BE2C (cell line): ENCODE measurements at regions not wholly inside any gene's neighbourhood (a gene's known extent, or its start where the extent isn't known, plus 50 kb on each side); places are given as distances from the start of the nearest gene placed in this dataset.
"Not testable (repeated sequence)": the region's sequence is repeated elsewhere in the genome, so short reads cannot be mapped to it uniquely, and the experiment has no call there.

Source experiments
- DNase-seq: peaks from one replicate; pipeline ENCODE4 v3.0.0-alpha.2; 2020
- H3K27me3 ChIP-seq: fragments of 250-450 bp; sonication (Bioruptor Pico); 2 replicates; pipeline ENCODE4 v1.5.1; 2020; ENCODE audit warnings: mild to moderate bottlenecking
- H3K36me3 ChIP-seq: fragments of 250-450 bp; sonication (Bioruptor Pico); 2 replicates; pipeline ENCODE4 v1.5.1; 2020; ENCODE audit warnings: mild to moderate bottlenecking
- H3K4me1 ChIP-seq: fragments of 250-450 bp; sonication (Bioruptor Pico); 2 replicates; pipeline ENCODE4 v1.5.1; 2020
- H3K4me3 ChIP-seq: 2 replicates; pipeline ENCODE4 v1.5.1; 2011; ENCODE audit warnings: low read depth, low read length
- H3K9me3 ChIP-seq: fragments of 250-450 bp; sonication (Bioruptor Pico); 2 replicates; pipeline ENCODE4 v1.5.1; 2020
- TF ChIP-seq, protein P1 (sequence below): IDR thresholded peaks from 2 replicates; pipeline ENCODE4 v1.5.1; 2012; ENCODE audit warnings: mild to moderate bottlenecking, low read depth, low read length

DNA sequence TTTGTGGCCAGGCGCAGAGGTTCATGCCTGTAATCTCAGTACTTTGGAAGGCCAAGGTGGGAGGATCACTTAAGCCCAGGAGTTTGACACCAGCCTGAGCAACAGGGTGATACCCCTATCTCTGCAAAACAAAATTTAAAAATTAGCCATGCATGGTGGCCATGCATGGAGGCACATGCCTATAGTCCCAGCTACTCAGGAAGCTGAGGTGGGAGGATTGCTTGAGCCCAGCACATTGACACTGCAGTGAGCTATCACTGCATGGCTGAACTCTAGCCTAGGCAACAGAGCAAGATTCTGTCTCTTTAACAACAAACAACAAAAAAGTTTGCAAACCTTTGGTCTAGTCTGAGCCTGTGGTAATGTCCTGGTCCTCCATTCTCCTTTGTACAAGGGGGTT is 69.2 kb upstream of the CNEP1R1 start:
- Histone ChIP-seq H3K9me3 (no peaks in the 10 kb centered on the region; the same call in 1 of the 2 replicates), H3K27me3 (no peaks in the 10 kb centered on the region), H3K4me3 (no peak overlapping the region), H3K4me1 (peaks cover 2% of the 10 kb centered on the region; the same call in 1 of the 2 replicates), H3K36me3 (no peaks in the 10 kb centered on the region)
- TF ChIP-seq, protein P1, sequence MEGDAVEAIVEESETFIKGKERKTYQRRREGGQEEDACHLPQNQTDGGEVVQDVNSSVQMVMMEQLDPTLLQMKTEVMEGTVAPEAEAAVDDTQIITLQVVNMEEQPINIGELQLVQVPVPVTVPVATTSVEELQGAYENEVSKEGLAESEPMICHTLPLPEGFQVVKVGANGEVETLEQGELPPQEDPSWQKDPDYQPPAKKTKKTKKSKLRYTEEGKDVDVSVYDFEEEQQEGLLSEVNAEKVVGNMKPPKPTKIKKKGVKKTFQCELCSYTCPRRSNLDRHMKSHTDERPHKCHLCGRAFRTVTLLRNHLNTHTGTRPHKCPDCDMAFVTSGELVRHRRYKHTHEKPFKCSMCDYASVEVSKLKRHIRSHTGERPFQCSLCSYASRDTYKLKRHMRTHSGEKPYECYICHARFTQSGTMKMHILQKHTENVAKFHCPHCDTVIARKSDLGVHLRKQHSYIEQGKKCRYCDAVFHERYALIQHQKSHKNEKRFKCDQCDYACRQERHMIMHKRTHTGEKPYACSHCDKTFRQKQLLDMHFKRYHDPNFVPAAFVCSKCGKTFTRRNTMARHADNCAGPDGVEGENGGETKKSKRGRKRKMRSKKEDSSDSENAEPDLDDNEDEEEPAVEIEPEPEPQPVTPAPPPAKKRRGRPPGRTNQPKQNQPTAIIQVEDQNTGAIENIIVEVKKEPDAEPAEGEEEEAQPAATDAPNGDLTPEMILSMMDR, result no peak
- no peak for DNase-seq

DNA sequence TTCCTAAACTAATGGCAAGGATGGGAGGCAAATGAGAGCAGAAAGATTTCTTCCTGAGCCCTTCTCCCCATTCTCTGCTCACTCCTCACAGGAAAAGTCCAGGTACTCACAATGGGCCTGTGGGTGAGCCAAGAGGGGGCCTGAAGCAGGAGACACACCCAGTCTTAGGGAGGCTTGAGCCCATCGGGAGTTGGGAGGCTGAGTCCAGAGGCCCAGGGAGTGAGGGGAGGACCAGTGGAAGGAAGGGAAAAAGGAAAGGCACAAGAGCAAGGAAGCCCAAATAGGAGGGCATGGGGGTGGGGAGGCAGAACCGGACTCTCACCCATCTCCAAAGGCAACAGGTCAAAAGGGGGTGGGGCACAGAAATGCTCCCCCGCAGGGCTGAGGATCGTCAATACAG is 68.1 kb upstream of the CNEP1R1 start:
- H3K36me3 ChIP-seq, result no peaks in the 10 kb centered on the region
- H3K9me3 ChIP-seq, result no peaks in the 10 kb centered on the region
- H3K4me3 ChIP-seq, result no peak overlapping the region
- H3K4me1 ChIP-seq, result peaks cover 12% of the 10 kb centered on the region
- DNase-seq, result no peak
- TF ChIP-seq, protein P1, result no peak
- H3K27me3 ChIP-seq, result no peaks in the 10 kb centered on the region

DNA sequence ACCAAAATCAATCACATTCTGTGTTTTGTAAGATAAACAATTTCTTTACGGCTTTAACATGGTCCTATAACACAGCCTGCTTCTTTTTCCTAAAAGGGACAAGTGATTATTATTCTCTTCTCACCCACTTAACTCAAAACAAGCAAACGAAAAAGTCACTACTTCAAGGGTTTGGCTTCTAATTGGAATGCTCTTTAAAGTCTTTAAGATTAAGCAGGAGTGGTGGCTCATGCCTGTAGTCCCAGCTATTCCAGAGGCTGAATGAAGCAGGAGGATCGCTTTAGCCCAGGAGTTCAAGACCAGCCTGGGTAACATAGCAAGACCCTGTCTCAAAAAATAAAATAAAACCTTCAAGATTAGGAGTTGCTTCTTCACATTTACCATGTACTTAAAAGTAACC is 66.6 kb upstream of the CNEP1R1 start:
- H3K36me3 ChIP-seq, result no peaks in the 10 kb centered on the region
- H3K4me3 ChIP-seq, result no peak overlapping the region
- no peak for DNase-seq
- H3K4me1 ChIP-seq, result peaks cover 15% of the 10 kb centered on the region
- no peaks in the 10 kb centered on the region for H3K9me3 ChIP-seq
- TF ChIP-seq, protein P1, result no peak
- H3K27me3 ChIP-seq, result no peaks in the 10 kb centered on the region

DNA sequence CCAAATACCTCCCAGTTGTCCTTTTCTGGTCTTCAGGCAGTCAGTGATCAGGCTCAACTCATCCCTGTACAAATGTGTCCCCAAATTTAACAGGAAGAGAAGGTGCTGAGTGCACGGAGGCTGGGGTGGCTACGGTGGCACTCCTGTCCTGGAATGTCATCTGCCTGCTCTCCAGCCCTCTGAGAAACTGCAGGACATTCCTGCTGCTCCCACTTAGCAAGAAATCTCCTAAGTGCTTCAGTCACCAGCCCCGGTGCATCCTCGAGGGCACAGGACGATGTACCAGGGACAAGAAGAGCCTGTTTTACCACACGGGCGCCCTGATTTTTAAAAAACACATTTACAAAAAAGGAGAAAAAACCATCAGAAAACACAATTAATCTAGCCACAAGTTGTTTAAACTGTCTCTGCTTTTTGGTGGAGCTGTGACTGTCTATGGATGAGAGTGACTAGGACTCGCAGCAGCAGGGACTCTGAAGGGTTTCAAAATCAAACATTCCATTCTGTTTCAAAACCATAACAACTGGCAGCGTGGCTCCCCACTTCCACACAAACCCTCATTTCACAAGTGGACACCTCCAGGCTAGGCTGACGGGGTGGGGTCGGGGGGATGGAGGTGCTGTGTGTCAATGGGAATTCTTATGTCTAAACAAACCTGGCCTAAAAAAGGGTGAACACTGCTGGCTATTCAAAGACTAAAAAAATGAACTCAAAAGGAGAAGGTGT is 65.3 kb upstream of the CNEP1R1 start:
- Histone ChIP-seq H3K27me3 (no peaks in the 10 kb centered on the region), H3K9me3 (no peaks in the 10 kb centered on the region), H3K4me3 (no peak overlapping the region), H3K36me3 (no peaks in the 10 kb centered on the region), H3K4me1 (peaks cover 15% of the 10 kb centered on the region)
- DNase-seq, result no peak
- TF ChIP-seq, protein P1, result no peak

GRCh38 chr16:49961089-49961488 is 63.9 kb upstream of the CNEP1R1 start:
- H3K36me3 ChIP-seq, result no peaks in the 10 kb centered on the region
- H3K4me3 ChIP-seq, result no peak overlapping the region
- DNase-seq, result no peak
- H3K9me3 ChIP-seq, result no peaks in the 10 kb centered on the region
- TF ChIP-seq, protein P1, result no peak
- peaks cover 15% of the 10 kb centered on the region for H3K4me1 ChIP-seq
- no peaks in the 10 kb centered on the region for H3K27me3 ChIP-seq

DNA sequence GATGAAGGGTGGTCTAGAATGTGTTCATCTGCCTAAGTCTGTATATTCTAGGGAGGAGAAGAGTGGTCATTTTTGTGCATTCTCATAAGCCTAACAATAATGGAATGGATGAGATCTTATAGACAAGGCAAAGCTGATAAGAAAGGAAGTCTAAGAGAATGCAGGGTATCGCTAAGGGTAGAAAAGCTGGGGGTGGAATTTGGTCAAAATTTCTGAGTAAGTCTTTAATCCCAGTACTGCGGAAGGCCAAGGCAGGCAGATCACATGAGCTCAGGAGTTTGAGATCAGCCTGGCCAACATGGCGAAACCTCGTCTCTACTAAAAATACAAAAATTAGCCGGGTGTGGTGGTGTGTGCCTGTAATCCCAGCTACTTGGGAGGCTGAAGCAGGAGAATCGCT is 62.5 kb upstream of the CNEP1R1 start:
- H3K36me3 ChIP-seq, H3K4me3 ChIP-seq, H3K27me3 ChIP-seq, DNase-seq, H3K9me3 ChIP-seq: not testable (repeated sequence)
- H3K4me1 ChIP-seq, result peaks cover 19% of the 10 kb centered on the region
